ENCODE measurements at regions not wholly inside any gene's neighbourhood (a gene's known extent, or its start where the extent isn't known, plus 50 kb on each side); places are given as distances from the start of the nearest gene placed in this dataset.

- no peak for DNase-seq
Measured at GRCh38 chr15:98203872-98204660, 243.6 kb downstream of the ARRDC4 start.

DNA sequence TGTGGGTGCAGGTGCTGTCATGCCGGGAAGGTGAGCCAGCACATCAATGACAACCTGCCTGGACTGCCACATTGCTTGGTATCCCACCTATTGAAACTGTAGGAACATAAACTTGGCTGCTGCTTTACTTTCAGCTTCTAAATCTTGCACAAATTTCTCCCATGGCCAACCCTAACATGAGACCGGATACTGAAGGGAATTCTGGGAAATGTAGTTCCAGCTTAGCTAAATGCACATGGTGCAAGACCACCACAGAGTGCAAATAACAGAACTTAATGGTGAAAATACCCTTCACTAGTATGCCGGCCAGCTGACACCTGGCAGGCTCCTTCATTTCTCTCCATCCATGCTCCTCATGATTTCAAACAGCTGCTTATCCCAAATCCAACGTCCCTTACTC is 247.4 kb downstream of the ARRDC4 start:
- no peak for DNase-seq

GRCh38 chr15:98213346-98213979 is 253.0 kb downstream of the ARRDC4 start:
- DNase-seq, result no peak

DNA sequence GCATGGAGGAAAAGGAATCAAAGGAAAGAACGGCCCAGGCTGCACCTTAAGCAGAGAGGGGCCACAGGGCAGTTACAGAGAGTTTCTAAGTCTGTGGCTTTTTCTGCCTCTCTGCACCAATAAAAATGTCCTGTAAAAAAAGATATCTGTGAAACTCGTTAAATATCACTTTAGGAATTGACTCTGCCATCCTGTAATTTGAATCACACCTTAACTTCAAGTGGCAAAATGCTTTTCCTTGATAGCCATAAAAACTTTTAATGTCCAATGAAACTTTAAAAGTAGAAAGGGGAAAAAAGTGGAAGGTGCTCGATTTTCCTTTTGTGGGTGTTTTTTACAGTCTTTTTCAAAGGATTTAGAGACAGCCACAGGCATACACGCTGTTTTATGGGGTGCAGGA is 255.7 kb downstream of the ARRDC4 start:
- no peak for DNase-seq

GRCh38 chr15:98217356-98217755 is 256.9 kb downstream of the ARRDC4 start:
- DNase-seq, result no peak

DNA sequence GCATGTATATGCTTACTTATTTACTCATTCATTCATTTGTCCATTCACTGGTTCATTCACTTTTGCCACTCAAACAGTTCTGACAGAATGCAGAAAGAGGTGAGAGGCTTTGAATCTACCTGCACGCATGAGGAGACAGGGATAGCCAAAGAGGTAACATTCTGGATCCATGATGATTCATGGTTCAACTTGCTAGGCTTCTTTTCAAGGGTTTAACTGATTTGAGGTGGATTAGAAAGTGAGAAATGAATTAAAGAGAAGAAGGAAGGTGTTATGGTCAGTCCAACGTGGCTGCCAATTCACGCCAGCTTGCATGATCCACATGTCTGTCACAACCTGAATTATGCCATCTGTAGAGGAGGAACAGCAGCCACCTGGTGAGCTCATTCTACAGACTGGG is 260.6 kb downstream of the ARRDC4 start:
- no peak for DNase-seq

DNA sequence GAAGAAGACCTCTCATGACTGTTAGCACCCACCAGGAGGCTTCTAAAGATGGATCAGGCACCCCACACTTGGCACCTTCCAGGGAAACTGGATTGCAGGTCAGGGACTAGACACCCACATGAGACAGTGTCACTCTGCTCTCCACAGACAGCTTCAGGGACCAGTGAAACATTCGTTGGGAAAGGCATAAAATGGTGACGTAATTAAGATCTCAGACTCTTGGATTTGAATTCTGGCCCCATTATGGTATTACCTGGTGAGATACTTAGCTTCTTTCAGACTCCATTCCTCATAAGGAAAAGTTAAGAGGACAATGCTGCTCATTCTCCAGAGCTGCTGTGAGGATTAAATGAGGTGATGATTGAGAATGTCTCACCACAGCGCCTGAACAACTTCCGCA is 261.1 kb downstream of the ARRDC4 start:
- DNase-seq, result no peak

- no peak for DNase-seq
Measured at GRCh38 chr15:98226149-98226548, 265.6 kb downstream of the ARRDC4 start.

DNA sequence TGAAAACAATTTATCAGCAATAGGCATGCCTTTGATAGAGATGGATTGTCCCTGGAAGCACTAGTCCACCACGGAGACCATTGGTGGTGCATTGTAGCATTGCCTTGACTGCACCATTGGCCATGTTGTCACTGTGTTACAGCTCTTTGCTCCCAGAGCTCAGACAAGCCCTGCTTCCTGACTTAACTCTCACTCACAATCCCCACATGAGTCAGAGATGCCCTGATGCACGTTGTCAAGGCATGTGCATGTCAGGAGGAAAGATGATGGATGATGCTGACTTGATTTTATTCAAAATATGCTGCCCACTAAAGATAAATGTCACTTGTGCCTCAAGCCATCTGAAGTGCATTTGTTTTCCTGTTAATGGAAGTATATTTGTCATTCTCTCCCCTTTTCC is 266.1 kb downstream of the ARRDC4 start:
- no peak for DNase-seq

GRCh38 chr15:98228846-98229245 is 268.3 kb downstream of the ARRDC4 start:
- no peak for DNase-seq

DNA sequence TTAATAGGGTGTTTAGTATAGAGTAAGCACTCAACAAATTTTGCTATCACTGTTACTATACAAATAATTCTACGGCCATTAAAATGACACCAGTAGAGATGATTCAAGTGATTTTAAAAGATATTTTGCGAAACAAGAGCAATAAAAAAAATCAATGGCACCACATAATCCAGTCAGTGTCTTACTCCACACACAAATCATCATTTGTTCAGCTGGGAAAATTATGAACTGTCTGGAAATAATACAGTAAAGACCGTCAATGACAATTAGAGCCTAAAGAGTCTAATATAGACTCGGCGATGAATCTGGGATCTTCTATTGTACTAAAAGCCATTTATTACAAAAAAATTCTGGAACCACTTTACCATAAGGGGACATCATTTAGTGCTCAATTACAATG is 270.5 kb downstream of the ARRDC4 start:
- no peak for DNase-seq

- no peak for DNase-seq
Measured at GRCh38 chr15:98231696-98232440, 271.4 kb downstream of the ARRDC4 start.

DNA sequence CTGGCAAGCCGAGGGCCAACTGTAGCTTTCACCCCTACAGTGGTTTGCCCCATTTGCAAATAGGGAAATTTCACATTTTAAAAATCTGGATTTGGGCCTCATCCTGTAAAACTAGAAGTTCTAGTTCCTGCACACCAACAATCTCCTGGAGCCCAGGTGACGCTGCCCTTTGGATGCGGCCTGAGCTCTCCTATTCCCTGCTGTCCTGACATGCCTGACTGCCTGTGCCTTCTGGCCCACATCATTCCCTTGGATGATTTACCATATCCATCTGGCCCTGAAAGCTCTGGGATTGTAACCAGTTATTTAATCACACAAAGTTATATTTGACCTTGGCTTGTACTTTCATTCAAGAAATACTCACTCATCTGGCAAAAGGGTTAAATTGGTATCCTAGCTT is 272.3 kb downstream of the ARRDC4 start:
- no peak for DNase-seq

GRCh38 chr15:98233873-98234272 is 273.4 kb downstream of the ARRDC4 start:
- DNase-seq, result no peak

DNA sequence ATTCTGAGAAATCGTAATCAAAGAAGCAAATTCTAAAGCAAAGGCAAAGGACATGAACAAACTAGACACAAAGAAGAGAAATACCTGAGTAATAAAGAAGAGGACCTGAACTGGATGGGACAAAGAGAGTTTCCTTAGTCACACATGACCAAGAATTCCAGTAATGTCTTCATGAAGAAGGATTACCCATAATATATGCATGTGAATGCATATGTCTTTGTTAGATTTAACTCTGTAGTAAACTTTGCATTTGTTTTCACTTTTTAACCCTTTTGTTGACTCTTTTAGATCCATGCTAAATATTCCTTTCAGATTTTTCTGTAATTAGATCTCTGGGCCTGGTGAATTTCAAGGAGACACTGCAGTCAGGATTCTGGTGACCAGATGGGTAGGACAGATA is 279.8 kb downstream of the ARRDC4 start:
- no peak for DNase-seq

- DNase-seq, result no peak
Measured at GRCh38 chr15:98241032-98241554, 280.6 kb downstream of the ARRDC4 start.

DNA sequence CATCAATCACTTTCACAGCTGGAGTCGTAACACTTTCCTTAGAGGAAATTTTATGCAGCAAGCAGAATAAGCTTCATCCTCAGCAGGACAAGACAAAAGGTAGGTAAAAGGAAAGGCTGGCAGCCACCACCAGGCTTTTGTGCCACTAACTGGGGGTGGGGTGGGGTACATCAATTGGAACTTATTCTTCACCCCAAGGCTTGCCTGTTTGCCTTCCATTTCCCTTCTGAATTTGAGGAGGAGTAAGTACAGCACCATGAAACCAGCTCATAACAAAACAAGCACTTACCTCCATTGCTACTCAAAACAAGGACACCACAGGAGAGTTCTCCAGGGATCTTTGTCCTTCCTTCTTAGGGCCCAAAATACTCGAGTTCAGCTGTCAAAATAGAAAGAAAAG is 296.8 kb downstream of the ARRDC4 start:
- DNase-seq, result no peak

DNA sequence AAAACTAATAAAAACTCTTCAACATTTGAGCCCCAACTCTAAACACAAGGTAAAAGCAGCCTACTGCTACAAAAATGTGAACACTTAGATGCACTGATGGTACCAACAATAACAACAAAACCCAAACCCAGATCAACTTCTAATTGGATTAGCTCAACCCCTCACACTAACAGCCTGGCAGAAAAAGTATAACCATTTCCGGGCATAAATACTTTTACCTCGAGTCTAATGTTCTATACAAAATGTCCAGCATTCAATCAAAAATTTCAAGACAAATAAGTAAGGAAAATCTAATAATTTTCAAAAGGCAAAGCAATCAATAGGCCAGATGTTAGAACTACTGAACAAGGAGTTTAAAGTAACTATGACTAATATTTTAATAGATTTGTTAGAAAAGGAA is 303.3 kb downstream of the ARRDC4 start:
- DNase-seq, result no peak

GRCh38 chr15:98266295-98266694 is 305.8 kb downstream of the ARRDC4 start:
- DNase-seq, result no peak

DNA sequence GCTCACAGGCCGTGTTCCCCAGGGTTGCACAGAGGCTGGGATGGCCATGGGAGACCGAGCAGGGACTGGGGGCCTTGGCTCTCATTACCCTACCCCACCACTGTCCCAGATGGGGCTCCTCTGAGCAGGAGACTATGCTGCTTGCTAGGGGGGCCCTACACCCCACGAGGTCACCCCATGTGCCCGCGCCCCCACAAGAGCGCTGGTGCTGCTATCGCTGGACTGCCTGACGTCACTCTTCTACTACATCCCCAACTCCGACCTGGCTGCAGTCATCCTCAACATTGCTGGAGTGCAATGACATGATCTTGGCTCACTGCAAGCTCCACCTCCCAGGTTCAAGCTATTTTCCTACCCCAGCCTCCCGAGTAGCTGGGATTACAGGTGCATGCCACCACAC is 307.7 kb downstream of the ARRDC4 start:
- DNase-seq, result no peak

DNA sequence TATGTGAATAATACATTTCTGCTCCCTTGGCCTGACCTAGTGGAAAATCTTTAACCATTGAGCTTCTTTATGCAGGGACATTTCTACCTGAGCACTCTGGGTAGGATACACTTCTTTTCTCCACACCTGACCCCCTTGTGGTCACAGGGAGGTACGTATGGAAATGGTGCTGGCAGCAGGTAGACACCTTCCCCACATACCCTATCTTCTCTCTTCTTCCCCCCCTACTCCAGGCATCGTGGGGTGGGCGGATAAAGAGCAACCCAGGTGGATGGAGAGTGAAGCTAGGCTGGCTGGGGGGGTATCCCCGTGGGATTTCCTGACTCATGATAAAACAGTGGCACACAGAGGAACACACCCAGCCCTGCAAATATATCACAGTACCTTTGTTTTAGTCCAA is 312.1 kb downstream of the ARRDC4 start:
- no peak for DNase-seq

DNA sequence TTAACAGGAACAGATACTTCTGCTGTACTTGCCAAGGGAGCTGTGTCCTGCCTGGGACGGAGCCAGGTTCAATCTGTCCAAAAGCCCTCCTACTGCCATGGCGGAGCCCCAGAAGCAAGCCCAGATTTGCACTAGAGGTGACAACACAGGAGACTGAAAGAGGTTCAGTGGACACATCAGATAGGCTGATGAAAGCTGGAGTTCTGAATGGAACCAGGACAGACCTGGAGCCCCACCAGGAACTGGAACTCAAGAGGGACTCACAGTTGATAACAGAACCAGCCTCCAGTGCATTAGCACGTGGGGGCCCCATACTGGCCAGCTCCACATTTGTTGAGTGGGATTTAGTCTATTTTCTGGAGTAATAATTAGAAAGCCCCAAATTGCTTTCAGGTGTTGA is 315.5 kb downstream of the ARRDC4 start:
- no peak for DNase-seq

- DNase-seq, result no peak
Measured at GRCh38 chr15:98277602-98278001, 317.1 kb downstream of the ARRDC4 start.

Data from NCI-H2029 (cell line).